ENCODE measurements at regions not wholly inside any gene's neighbourhood (a gene's known extent, or its start where the extent isn't known, plus 50 kb on each side); places are given as distances from the start of the nearest gene placed in this dataset.

GRCh38 chrX:2614911-2615310, 76.2 kb upstream of the CD99 start:
- TF ChIP-seq EZH2 (IDR thresholded peaks at IDR 0.05; ENCODE audit: low read length, unreplicated experiment) (no peak), CTCF (conservative IDR thresholded peaks at IDR 0.05; ENCODE audit: low read depth, low read length) (no peak; the same call in 1 of the 2 replicates), EZH2phosphoT487 (IDR thresholded peaks at IDR 0.05; ENCODE audit: borderline replicate concordance, low read length) (no peak)
- H3K9me3 ChIP-seq (ENCODE audit: low read length) = no peaks in the 10 kb centered on the region
- H3K79me2 ChIP-seq (ENCODE audit: low read length) = no peaks in the 10 kb centered on the region
- H3K9me2 ChIP-seq (replicated peaks; ENCODE audit: low read length) = no peaks in the 10 kb centered on the region
- no peak overlapping the region for H3K4me2 ChIP-seq (ENCODE audit: low read length)
- ChIA-PET POLR2A (ENCODE audit: unreplicated experiment) (no interaction called here), CTCF (no interaction called here)
- H3K9ac ChIP-seq (ENCODE audit: low read length) = no peak overlapping the region
- H3K4me1 ChIP-seq (ENCODE audit: insufficient read depth, low read length) = peaks cover 11% of the 10 kb centered on the region
- intact Hi-C loops (cut with micrococcal nuclease) = no loop called here
- no peak overlapping the region for H3K27ac ChIP-seq (ENCODE audit: low read length)
- H2AFZ ChIP-seq (ENCODE audit: low read length) = no peak overlapping the region
- no peaks in the 10 kb centered on the region for H3F3A ChIP-seq (ENCODE audit: low read length, unreplicated experiment)
- no peaks in the 10 kb centered on the region for H3K27me3 ChIP-seq (ENCODE audit: low read length)
- no TSS peak for BruUV-seq (replicated peaks)
- H3K4me3 ChIP-seq (ENCODE audit: low read length) = no peak overlapping the region
- DNase-seq (peak; percentile 35), ATAC-seq (peak; percentile 51)
- no peaks in the 10 kb centered on the region for H4K20me1 ChIP-seq (ENCODE audit: low read length)
- no peaks in the 10 kb centered on the region for H3K36me3 ChIP-seq (ENCODE audit: low read depth, low read length)

GRCh38 chrX:2610246-2611170, 80.6 kb upstream of the CD99 start:
- H3K36me3 ChIP-seq (ENCODE audit: low read depth, low read length) = no peaks in the 10 kb centered on the region
- no TSS peak for BruUV-seq (replicated peaks)
- no peak for ATAC-seq
- no peaks in the 10 kb centered on the region for H3K27me3 ChIP-seq (ENCODE audit: low read length)
- 0 out of 2 replicates have a peak, but pooled peaks cover 14% of the 10 kb centered on the region for H3K79me2 ChIP-seq (ENCODE audit: low read length)
- ChIA-PET POLR2A (ENCODE audit: unreplicated experiment) (no interaction called here), CTCF (no interaction called here)
- no peaks in the 10 kb centered on the region for H4K20me1 ChIP-seq (ENCODE audit: low read length)
- intact Hi-C loops (cut with micrococcal nuclease) = no loop called here
- H2AFZ ChIP-seq (ENCODE audit: low read length) = peak overlapping the region; percentile 89; the same call in 1 of the 2 replicates
- H3K27ac ChIP-seq (ENCODE audit: low read length) = no peak overlapping the region
- H3K9ac ChIP-seq (ENCODE audit: low read length) = no peak overlapping the region; the same call in 1 of the 2 replicates
- H3K4me1 ChIP-seq (ENCODE audit: insufficient read depth, low read length) = peaks cover 11% of the 10 kb centered on the region
- no peak for DNase-seq
- TF ChIP-seq CTCF (conservative IDR thresholded peaks at IDR 0.05; ENCODE audit: low read depth, low read length) (no peak), EZH2phosphoT487 (IDR thresholded peaks at IDR 0.05; ENCODE audit: borderline replicate concordance, low read length) (no peak), EZH2 (IDR thresholded peaks at IDR 0.05; ENCODE audit: low read length, unreplicated experiment) (no peak)
- H3K9me3 ChIP-seq (ENCODE audit: low read length) = no peaks in the 10 kb centered on the region
- H3F3A ChIP-seq (ENCODE audit: low read length, unreplicated experiment) = no peaks in the 10 kb centered on the region
- peak overlapping the region; percentile 89 for H3K4me2 ChIP-seq (ENCODE audit: low read length)
- H3K9me2 ChIP-seq (replicated peaks; ENCODE audit: low read length) = no peaks in the 10 kb centered on the region
- peak overlapping the region; percentile 93 for H3K4me3 ChIP-seq (ENCODE audit: low read length)
